GM18511 (cell line): ENCODE measurements at regions not wholly inside any gene's neighbourhood (a gene's known extent, or its start where the extent isn't known, plus 50 kb on each side); places are given as distances from the start of the nearest gene placed in this dataset.
A peak's percentile ranks its signal among the peaks of the same experiment; 100 is the strongest.
"Not testable (repeated sequence)": the region's sequence is repeated elsewhere in the genome, so short reads cannot be mapped to it uniquely, and the experiment has no call there.

Experiments used
- ATAC-seq: cut with Tn5 transposase; IDR thresholded peaks from one replicate; pipeline ENCODE4 v1.9.1; 2021; ENCODE audit warnings: mild to moderate bottlenecking, moderate library complexity; ENCODE audit not compliant: unreplicated experiment

DNA sequence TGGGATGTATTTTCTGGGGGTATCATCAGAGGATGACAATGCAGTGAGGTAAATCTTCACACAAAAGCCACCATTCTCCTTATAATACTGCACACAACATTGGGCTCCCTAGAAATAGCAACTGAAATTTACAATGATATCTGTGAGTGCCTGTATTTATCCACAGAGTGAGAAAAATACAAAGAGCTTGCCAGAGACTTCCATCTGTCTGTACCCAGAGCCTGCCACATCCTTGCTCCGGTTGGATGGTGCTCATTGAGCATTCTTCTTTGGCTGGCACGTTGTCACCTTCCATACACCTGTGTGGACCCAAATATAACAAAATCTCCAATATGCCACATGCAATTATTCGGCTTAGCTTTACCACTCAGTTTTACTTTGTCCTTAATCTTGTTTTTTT lies 189.5 kb upstream of the UFM1 start:
- no peak for ATAC-seq

DNA sequence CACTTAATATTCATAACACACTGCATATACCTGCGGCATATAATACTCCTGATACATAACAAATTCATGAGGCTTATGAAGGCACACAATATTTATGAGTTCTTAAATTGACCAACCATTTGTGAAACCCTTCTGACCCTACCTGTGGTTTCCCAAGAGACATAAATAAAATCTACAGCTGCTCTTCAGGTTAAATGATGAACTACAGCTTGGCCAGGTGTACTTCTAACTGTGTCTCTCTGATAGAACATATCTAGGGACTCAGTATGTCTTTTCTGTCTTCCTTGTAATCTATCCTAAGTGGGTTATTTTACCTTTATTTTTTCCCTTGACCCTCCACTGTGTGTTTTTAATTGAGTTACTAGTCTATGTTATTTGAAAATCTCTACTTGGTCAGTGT lies 189.9 kb upstream of the UFM1 start:
- ATAC-seq: no peak

DNA sequence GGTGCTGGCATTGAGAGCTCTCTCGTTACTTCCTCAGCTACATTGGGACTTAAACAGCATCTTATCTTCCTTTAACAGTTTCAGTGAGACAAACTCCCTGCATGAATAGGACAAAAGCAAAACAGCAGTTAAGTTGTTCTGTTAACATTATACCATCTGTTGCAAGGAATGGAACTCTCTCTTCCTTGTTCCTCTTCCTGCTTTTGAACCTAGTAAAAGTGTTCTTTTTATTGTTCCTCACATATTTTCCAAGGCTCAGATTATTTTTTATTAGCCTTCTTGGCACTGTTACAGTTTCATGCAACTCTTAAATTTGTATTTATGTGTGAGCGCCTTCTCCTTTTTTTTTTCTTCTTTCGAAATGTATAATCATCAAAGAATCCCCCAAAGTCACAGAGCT lies 202.6 kb upstream of the UFM1 start:
- no peak for ATAC-seq

DNA sequence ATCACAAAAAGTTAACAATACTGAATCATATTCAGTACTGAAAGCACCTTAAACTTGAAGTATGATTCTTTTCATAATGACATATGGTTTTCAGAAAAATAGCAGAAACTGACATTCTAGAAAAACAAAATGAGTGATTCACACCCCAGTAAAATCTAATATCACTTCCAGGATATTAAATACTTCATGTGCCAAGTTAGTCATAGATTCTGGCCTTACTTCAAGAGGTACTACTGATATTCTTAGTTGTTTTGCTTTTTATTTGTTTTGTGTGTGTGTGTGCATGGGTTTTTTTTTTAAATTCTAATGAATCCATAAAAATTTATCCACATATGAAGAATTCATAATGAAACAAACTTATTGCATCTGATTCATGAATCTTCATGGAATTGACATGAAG lies 207.9 kb upstream of the UFM1 start:
- ATAC-seq: no peak

DNA sequence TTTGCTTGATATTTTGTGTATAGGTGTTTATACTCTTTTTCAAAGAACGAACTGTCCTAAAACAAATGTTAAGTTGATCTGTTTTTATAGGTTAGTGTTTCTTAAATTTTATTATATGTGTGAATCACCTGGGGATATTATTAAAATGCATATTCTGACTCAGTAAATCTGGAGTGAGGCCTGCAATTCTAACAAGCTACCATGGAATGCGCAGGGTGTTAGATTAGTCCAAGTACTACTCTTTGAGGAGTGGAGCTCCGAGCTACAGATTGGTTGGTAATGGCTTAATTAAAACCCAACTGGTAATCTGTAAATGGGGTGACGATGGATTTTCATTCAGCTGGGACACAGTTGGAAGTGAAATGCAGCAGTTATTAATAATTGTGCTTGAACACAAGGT lies 214.1 kb upstream of the UFM1 start:
- no peak for ATAC-seq

DNA sequence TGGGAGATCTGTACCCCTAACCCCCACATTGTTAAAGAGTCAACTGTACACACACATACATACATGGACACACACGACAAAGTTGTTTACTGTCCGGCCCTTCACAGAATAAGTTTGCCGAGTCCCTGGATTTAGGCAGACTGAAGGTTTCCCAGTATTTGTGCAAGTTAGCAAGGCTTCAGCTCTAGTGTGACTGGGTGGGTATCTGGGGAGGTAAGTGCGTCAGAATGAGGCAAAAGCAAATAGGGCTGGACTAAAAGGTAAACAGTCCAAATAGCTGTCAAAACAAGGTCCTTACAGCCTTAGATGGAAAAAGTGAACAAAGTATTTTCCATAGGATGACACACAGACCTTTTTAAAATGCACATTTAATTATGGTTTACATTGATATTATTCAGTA lies 228.4 kb upstream of the UFM1 start:
- ATAC-seq: no peak

DNA sequence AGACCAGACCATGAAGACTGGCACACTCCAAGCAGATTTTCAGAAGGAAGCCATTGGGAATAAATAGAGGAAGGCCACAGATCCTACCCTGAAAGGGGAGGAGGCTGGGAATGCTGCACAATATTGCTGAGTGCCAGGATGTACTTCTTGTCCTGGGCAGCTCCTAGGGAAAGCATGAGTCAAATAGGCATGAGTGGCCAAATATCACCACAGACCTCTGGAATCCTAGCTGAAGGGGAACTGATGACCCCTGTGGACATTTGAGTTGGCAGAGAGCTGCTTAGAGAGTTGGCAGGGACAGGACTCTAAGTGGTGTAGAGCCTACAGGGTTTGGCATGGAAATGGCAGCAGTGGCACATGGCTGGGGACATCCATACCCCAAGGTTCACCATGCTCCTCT lies 234.3 kb upstream of the TRPC4 start:
- no peak for ATAC-seq

DNA sequence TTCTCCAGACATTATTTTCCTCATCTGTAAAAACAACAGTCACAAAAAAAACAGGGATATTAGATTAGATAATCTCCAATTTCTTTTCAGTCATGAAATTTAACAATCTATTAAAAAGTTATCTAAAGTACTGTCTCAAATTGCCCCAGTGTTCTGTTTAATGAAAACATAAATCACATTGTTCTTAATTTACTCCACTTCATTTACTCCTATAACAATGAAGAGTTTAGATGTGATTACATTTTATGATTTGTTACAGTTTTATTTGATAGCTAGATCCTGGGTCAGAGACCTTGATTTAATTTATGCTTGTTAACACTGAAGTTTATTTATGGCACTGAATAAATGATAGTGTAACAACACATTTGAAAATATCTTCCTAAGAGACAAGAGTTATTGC lies 230.2 kb upstream of the TRPC4 start:
- no peak for ATAC-seq

DNA sequence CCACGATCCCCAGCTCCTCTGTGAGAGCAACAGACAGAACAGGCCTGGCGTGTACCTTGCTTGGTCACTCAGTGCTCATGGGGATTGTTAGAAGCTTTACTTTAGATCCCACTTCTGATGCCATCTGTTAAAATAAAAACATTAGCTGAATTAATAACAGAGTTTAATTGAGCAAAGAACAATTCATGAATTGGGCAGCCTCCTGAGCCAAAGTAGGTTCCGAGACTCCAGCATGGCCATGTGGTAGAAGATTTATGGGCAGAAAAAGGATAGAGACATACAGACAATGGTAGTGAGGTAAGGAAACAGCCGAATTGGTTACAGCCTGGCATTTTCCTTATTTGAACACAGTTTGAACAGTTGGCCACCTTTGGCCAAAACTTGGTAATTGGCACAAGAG lies 223.9 kb upstream of the TRPC4 start:
- ATAC-seq: no peak

DNA sequence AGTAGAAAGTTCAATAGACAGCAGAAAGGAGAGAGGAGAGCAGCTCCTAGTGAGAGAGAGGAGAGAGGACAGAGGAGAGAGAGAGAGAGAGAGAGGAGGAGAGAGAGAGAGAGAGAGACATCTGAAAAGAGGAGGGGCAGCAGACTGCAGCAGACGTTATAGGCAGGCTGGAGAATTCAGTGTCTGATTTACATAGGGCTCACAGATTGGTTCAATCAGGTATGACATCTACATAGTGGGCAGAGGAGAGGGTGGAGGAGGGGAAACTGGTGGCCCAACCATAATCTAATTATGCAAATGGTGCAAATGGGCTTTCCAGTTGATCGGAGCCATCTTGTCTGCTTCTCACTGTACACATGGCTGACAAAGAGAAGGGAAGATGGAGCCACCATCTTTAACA lies 221.3 kb upstream of the TRPC4 start:
- no peak for ATAC-seq

DNA sequence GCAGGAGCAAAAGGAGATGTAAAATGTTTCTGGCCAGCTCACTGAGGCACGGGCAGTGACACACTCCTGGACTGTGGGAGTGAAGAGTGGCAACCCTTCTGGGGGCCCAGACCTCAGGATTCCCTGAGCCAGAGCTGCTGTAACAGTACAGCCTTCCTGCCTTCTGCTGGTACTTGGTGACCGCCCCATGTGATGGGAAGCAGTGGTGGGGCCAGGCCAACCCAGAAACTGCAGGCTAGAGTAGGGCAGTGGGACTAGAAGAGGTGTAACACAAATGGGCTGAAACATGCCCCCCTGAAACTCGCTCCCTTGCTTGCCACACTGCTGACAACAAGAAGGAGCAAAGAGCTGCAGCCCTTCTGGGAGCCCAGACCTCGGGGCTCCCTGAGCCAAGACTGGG lies 217.1 kb upstream of the TRPC4 start:
- ATAC-seq: no peak

DNA sequence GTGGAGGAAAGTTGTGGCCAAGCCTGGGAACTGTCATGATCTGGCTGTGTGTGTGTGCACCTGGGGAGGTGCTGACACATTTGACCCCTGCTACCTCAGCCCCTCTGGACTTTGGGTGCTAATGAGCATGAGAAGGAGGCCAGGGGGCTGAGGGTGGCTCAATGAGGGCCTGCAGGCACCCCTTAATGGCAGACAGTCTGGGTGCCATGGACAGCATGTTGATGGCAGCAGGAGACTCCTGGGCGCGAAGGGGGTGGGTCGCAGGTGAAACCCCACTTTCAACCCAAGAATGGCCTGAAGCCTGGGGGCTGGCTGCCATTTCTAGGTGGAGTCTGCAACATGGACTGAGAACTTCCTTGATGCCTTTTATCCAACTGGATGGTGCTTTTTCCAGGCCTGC lies 216.4 kb upstream of the TRPC4 start:
- no peak for ATAC-seq

DNA sequence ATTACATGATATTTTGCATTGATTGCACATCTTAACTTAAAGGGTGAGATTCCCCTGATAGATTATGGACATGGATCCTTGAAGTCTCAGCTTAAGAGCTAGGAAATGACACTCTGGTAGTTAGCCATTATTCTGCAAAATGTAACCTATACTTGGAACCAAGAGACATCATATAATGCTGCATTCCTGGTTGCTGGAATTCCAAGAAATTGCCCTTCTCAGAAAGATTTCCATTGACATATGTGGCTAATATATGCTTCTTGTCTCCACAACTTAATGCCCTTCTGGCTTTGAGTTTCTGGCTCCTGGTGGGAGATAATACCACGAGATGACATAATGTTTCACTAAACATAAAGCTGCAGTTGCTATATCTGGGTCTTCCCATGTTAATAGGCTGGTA lies 204.4 kb upstream of the TRPC4 start:
- ATAC-seq: no peak

DNA sequence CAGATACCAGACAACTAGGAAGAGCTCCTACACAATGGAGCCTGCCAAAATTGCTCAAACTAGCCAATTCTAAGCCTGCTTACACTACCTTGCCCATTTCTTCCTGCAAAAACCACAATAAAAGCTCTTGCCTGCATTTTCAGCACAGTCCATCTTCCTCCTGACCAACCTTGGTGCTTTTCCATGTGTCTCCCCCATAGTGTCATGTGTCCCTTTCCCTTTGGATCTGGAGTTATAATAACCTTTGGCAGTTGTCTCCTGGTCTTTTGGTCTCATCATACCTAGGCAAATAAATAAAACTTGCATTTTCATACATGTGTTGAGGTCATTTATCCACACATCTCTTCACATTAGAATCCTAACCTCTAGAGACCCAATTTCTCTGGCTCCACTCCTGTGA lies 203.1 kb upstream of the TRPC4 start:
- ATAC-seq: no peak

DNA sequence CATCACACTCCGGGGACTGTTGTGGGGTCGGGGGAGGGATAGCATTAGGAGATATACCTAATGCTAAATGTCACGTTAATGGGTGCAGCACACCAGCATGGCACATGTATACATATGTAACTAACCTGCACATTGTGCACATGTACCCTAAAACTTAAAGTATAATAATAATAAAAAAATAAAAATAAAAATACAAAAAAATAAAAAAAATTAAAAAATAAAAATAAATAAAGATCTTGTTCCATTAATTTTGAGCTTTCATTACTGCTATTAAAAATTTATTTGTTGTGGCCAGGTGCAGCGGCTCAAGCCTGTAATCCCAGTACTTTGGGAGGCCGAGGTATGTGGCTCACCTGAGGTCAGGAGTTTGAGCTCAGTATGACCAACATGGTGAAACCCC lies 201.8 kb upstream of the TRPC4 start:
- ATAC-seq: not testable (repeated sequence)

DNA sequence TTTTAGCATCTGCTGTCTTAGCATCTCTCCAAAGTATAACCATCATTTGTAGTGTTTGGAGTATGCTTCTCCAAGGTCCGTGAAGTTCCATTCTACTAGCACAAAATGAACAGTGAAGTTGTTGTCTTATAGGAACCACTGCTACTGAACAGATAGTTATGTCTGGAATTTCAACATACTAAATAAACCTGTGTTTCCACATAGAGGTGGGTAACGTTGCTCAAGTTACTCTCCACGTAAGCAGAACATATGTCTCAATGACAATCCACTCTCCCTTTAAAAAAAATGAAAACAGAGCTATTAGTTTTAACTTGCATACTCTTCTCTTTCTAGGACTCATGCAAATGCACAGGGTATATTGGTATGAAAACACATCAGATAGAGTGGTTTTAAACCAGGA lies 184.3 kb upstream of the TRPC4 start:
- no peak for ATAC-seq

DNA sequence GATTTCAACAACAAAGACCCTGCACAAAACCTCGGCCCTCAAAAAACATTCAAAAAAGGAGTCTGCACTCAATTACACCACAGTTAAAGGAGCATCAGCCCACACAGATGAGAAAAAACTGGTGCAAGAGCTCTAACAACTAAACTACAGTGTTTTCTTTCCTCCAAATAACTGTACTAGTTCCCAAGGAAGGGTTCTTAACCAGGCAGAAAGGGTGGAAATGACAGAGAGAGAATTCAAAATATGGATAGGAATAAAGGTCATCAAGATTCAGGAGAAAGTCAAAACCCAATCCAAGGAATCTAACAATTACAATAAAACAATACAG lies 176.4 kb upstream of the TRPC4 start:
- ATAC-seq: no peak

DNA sequence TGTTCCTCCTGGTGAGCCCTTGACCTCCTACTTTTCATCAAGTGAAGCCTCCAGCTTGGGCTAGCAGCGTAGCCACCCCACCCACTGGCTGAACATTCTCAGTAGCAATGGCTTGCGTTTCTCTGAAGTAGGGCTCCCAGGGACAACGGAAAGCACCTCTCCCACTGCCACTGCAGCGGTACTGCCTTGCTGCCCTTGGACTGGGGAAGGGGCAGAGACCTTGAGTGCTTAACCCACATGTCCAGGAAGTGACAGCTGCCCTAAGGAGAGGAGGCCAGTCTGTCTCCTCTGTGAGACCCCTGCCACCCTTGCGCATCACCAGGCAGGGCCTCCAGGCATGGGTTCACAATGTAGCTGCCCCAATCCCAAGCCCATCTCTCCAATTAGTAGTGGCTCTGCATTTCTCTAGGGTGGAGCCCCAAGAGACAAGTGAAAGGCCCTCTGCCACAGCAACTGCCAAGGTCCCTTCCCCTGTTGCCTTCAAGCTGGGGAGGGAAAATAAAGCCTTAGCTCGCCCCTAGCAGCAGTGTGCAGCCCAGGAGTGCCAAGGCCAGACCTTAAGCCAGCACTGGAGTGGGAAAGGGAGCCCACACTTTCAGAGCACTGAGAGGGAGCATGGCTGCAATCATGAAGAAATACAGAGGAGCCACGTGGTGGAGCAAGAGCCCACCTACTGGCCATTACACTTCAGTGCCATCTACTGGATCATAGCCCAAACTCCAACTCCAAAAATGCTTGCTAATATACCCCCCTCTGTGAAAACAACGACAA lies 175.9 kb upstream of the TRPC4 start:
- peak; percentile 92 for ATAC-seq

DNA sequence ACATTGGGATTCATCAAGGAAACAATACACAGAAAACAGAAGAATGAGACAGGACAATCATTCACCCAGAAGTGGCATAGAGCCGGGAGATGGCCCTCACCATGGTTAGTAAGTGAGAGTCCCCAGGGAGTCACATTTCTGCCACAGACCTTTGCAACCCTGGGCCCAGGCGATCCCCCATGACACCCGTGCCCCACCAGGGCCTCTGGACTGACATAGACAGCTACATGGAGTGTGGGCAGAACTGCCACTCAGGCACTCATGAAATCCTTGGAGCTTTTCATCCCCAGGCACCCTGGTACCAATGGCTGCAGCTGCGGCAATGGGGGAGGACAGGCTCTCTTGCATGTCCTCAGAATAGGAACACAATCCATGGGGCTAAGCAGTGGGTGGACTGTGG lies 174.5 kb upstream of the TRPC4 start:
- no peak for ATAC-seq

DNA sequence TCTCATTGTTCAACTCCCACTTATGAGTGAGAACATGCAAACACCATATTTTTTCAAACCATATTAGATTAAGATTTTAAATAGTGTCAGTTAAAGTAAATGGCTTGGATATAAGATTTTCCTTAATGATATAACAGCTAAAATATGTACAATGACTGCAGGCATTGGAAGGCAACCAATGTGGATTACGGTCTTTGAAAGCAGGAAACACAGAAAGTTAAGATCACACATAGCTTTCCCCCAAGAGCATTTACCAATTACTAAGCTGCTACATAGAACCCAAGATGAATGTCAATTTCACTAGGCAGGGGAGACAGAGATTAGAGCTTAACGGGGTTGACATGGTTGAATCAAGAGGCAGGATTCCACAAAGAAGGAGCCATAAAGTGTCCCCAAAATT lies 173.2 kb upstream of the TRPC4 start:
- no peak for ATAC-seq

DNA sequence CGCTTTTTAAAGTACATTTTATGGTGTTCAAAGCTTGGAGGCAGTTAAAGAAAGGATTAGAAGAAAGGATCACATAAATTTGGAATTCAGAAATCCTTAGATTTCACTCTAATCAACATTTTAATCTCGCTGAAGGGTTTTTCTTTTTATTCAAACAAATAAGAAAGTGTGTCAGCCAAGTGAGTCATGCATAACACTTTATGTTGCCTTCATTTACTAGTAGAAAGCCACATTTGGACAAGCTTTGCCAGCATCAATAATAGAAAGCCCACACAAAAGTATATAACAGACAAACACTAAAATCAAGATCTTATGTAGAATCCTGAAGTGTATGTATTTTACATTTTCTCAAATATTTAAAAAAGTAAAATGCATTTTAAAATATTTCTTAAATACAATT lies 154.9 kb upstream of the TRPC4 start:
- ATAC-seq: no peak

DNA sequence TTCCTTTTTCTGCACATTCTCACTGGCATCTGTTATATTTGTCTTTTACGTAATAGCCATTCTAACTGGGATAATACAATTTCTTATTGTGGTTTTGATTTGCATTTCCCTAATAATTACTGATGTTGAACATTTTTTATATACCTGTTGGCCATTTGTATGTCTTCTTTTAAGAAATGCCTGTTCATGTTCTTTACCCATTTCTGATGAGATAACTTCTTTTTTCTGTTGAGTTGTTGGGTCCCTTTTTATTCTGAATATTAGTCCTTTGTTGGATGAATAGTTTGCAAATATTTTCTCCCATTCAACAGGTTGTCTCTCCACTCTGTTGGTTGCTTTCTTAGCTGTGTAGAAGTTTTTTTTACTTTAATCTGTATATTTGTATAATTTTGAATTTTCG lies 147.7 kb upstream of the TRPC4 start:
- ATAC-seq: no peak

DNA sequence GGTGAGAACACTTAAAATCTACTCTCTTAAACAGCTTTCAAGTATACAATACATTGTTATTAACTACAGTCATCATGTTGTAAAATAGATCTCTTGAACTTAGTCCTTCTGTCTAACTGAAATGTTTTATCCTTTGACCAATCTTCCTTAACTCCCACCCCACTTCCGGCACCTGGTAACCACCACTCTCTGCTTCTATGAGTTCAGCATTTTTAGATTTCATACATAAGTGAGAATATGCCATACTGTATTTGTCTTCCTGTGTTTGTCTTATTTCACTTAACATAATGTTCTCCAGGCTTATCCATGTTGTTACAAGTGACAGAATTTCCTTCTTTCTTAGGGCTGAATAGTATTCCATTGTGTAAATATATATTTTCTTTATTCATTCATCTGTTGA lies 144.1 kb upstream of the TRPC4 start:
- no peak for ATAC-seq

DNA sequence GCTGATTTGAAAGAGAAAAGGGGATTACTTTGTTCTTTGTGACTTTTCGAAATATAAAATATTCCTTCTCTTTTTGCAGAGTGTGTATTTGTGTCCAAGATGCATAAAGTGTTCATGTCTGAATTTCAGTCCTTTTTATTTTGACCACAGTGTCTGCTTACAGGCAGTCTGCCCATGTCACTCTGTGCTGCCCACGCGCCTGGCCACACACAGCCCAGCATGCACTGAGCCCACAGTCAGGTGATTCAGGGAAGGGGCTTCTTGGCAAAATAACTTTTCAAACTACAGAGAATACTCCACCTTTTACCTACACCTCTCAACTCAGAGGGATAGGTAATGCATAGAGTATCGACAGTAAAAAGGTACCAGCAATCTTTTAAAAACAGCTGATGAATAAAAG lies 142.5 kb upstream of the TRPC4 start:
- no peak for ATAC-seq
